OCI-LY1 (cell line): ENCODE measurements at regions not wholly inside any gene's neighbourhood (a gene's known extent, or its start where the extent isn't known, plus 50 kb on each side); places are given as distances from the start of the nearest gene placed in this dataset.

Source experiments
- CTCF ChIP-seq: fragments of 200-600 bp; sonication (generic), shearing (Covaris generic); IDR thresholded peaks from 2 replicates; pipeline ENCODE4 v1.5.1; 2017; ENCODE audit warnings: mild to moderate bottlenecking, antibody characterized with exemption, low read length, moderate library complexity, mixed read lengths
- EZH2 ChIP-seq: fragments of 200-600 bp; sonication (generic), shearing (Covaris generic); IDR thresholded peaks from 2 replicates; pipeline ENCODE4 v1.8.0; 2017; ENCODE audit warnings: borderline replicate concordance, mixed run types, mild to moderate bottlenecking, antibody characterized with exemption, low read length, moderate library complexity, mixed read lengths

GRCh38 chr3:187999821-188000220 lies 154.1 kb upstream of the LPP start:
- TF ChIP-seq CTCF (no peak), EZH2 (no peak)
